Lower leg skin (tissue), 3 donors: ENCODE measurements at regions not wholly inside any gene's neighbourhood (a gene's known extent, or its start where the extent isn't known, plus 50 kb on each side); places are given as distances from the start of the nearest gene placed in this dataset.

Experiments used
- POLR2A ChIP-seq, 2 donors: fragments of 450-650 bp; IDR thresholded peaks; one replicate each; pipeline ENCODE4 v1.6.1; 2016 to 2017; ENCODE audit warnings: antibody characterized with exemption in 2 of 2, mild to moderate bottlenecking in 1 of 2, moderate library complexity in 1 of 2
- TF ChIP-seq, protein P1 (sequence below), 3 donors: fragments of 450-650 bp; IDR thresholded peaks; one replicate each; pipeline ENCODE4 v1.5.1; 2016; ENCODE audit warnings: antibody characterized with exemption in 3 of 3, mild to moderate bottlenecking in 3 of 3, moderate library complexity in 2 of 3

GRCh38 chr15:62879770-62880169, 162.8 kb upstream of the TPM1 start:
- TF ChIP-seq, protein P1, sequence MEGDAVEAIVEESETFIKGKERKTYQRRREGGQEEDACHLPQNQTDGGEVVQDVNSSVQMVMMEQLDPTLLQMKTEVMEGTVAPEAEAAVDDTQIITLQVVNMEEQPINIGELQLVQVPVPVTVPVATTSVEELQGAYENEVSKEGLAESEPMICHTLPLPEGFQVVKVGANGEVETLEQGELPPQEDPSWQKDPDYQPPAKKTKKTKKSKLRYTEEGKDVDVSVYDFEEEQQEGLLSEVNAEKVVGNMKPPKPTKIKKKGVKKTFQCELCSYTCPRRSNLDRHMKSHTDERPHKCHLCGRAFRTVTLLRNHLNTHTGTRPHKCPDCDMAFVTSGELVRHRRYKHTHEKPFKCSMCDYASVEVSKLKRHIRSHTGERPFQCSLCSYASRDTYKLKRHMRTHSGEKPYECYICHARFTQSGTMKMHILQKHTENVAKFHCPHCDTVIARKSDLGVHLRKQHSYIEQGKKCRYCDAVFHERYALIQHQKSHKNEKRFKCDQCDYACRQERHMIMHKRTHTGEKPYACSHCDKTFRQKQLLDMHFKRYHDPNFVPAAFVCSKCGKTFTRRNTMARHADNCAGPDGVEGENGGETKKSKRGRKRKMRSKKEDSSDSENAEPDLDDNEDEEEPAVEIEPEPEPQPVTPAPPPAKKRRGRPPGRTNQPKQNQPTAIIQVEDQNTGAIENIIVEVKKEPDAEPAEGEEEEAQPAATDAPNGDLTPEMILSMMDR (IDR thresholded peaks at IDR 0.05) = no peak
- no peak for TF ChIP-seq POLR2A (IDR thresholded peaks at IDR 0.05)
